DLD1 (cell line): ENCODE measurements at regions not wholly inside any gene's neighbourhood (a gene's known extent, or its start where the extent isn't known, plus 50 kb on each side); places are given as distances from the start of the nearest gene placed in this dataset.
"Not testable (repeated sequence)": the region's sequence is repeated elsewhere in the genome, so short reads cannot be mapped to it uniquely, and the experiment has no call there.

Experiments
- in situ Hi-C: cut with HindIII; loops from 2 replicates; pipeline ENCODE4 v1.10.0; 2017; ENCODE audit warnings: low sequenced_read_pairs

- in situ Hi-C loops = no loop called here
Observed at GRCh38 chr10:34016576-34016975, 682.1 kb upstream of the NRP1 start.

GRCh38 chr10:34015700-34016099 is 681.2 kb upstream of the NRP1 start:
- in situ Hi-C loops = no loop called here

- in situ Hi-C loops = no loop called here
Observed at GRCh38 chr10:34013235-34013634, 678.8 kb upstream of the NRP1 start.

GRCh38 chr10:34010891-34011290 is 676.4 kb upstream of the NRP1 start:
- in situ Hi-C loops = no loop called here

GRCh38 chr10:34010228-34010627 is 675.8 kb upstream of the NRP1 start:
- in situ Hi-C loops = not testable (repeated sequence)

GRCh38 chr10:34008656-34009055 is 674.2 kb upstream of the NRP1 start:
- in situ Hi-C loops = no loop called here

- in situ Hi-C loops = no loop called here
Observed at GRCh38 chr10:34006471-34006870, 672.0 kb upstream of the NRP1 start.

GRCh38 chr10:34003561-34003960 is 669.1 kb upstream of the NRP1 start:
- in situ Hi-C loops = no loop called here

- in situ Hi-C loops = no loop called here
Observed at GRCh38 chr10:34002896-34003295, 668.4 kb upstream of the NRP1 start.

GRCh38 chr10:34001831-34002230 is 667.4 kb upstream of the NRP1 start:
- in situ Hi-C loops = no loop called here

- in situ Hi-C loops = no loop called here
Observed at GRCh38 chr10:34001087-34001580, 666.7 kb upstream of the NRP1 start.

- in situ Hi-C loops = no loop called here
Observed at GRCh38 chr10:33993917-33994316, 659.5 kb upstream of the NRP1 start.

- in situ Hi-C loops = no loop called here
Observed at GRCh38 chr10:33991924-33992323, 657.5 kb upstream of the NRP1 start.

GRCh38 chr10:33986515-33986914 is 652.0 kb upstream of the NRP1 start:
- in situ Hi-C loops = no loop called here

GRCh38 chr10:33986016-33986415 is 651.5 kb upstream of the NRP1 start:
- in situ Hi-C loops = no loop called here

GRCh38 chr10:33982995-33983394 is 648.5 kb upstream of the NRP1 start:
- in situ Hi-C loops = no loop called here

GRCh38 chr10:33981301-33981700 is 646.8 kb upstream of the NRP1 start:
- in situ Hi-C loops = no loop called here

GRCh38 chr10:33979195-33979594 is 644.7 kb upstream of the NRP1 start:
- in situ Hi-C loops = no loop called here

GRCh38 chr10:33975481-33975880 is 641.0 kb upstream of the NRP1 start:
- in situ Hi-C loops = no loop called here

- in situ Hi-C loops = no loop called here
Observed at GRCh38 chr10:33974976-33975478, 640.6 kb upstream of the NRP1 start.

GRCh38 chr10:33968983-33969382 is 634.5 kb upstream of the NRP1 start:
- in situ Hi-C loops = no loop called here

- in situ Hi-C loops = no loop called here
Observed at GRCh38 chr10:33967606-33968120, 633.2 kb upstream of the NRP1 start.

- in situ Hi-C loops = no loop called here
Observed at GRCh38 chr10:33966946-33967345, 632.5 kb upstream of the NRP1 start.
